Esophagus mucosa (tissue), 1 donor: ENCODE measurements at regions not wholly inside any gene's neighbourhood (a gene's known extent, or its start where the extent isn't known, plus 50 kb on each side); places are given as distances from the start of the nearest gene placed in this dataset.
A peak's percentile ranks its signal among the peaks of the same experiment; 100 is the strongest.
"Not testable (repeated sequence)": the region's sequence is repeated elsewhere in the genome, so short reads cannot be mapped to it uniquely, and the experiment has no call there.

ENCODE experiments used
- ATAC-seq: fragments of 200-7000 bp; cut with Tn5 transposase; one replicate; pipeline ENCODE4 v1.9.1; 2020
- donor health status: DM: yes; HTN: yes; CAD: no.

GRCh38 chr20:17834804-17835203 is 133.8 kb downstream of the SNX5 start:
- no peak for ATAC-seq

GRCh38 chr20:17833036-17833674 is 133.4 kb downstream of the BANF2 start:
- peak; percentile 88 for ATAC-seq

- ATAC-seq: no peak
These were observed 132.6 kb downstream of the BANF2 start for GRCh38 chr20:17832236-17832915.

- ATAC-seq: no peak
These were observed 128.9 kb downstream of the BANF2 start for GRCh38 chr20:17828598-17829144.

GRCh38 chr20:17827759-17828559 is 128.2 kb downstream of the BANF2 start:
- no peak for ATAC-seq

- ATAC-seq: no peak
These were observed 127.3 kb downstream of the BANF2 start for GRCh38 chr20:17827079-17827478.

- no peak for ATAC-seq
These were observed 126.4 kb downstream of the BANF2 start for GRCh38 chr20:17825960-17826843.

- ATAC-seq: no peak
These were observed 125.6 kb downstream of the BANF2 start for GRCh38 chr20:17825252-17825959.

- no peak for ATAC-seq
These were observed 125.0 kb downstream of the BANF2 start for GRCh38 chr20:17824676-17825251.

GRCh38 chr20:17823409-17824144 is 123.8 kb downstream of the BANF2 start:
- ATAC-seq: no peak

GRCh38 chr20:17822540-17823408 is 123.0 kb downstream of the BANF2 start:
- no peak for ATAC-seq

GRCh38 chr20:17822039-17822438 is 122.3 kb downstream of the BANF2 start:
- ATAC-seq: peak; percentile 61

GRCh38 chr20:17821606-17822005 is 121.8 kb downstream of the BANF2 start:
- ATAC-seq: not testable (repeated sequence)

GRCh38 chr20:17819395-17820093 is 119.8 kb downstream of the BANF2 start:
- ATAC-seq: no peak

GRCh38 chr20:17818187-17818586 is 118.4 kb downstream of the BANF2 start:
- no peak for ATAC-seq

GRCh38 chr20:17816804-17817587 is 117.2 kb downstream of the BANF2 start:
- no peak for ATAC-seq

- ATAC-seq: no peak
These were observed 111.8 kb downstream of the BANF2 start for GRCh38 chr20:17811628-17811965.
